IMR-90 (cell line): ENCODE measurements at regions not wholly inside any gene's neighbourhood (a gene's known extent, or its start where the extent isn't known, plus 50 kb on each side); places are given as distances from the start of the nearest gene placed in this dataset.

ENCODE experiments used
- ATAC-seq: fragments of 200-7000 bp; cut with Tn5 transposase; 2 replicates; pipeline ENCODE4 v1.9.1; 2020; ENCODE audit warnings: low read depth, mild to moderate bottlenecking, moderate library complexity
- BruUV-seq: library from RNA; stranded (reverse); fragments of 400-500 nt; replicated peaks from 2 replicates; lab custom pipeline; 2021; lab: Mats Ljungman, UMichigan
- CTCF ChIA-PET: fragments of 300-600 bp; formaldehyde crosslinking; extraction: SDS; loops from one replicate; lab custom pipeline; 2021; ENCODE audit warnings: antibody characterized with exemption; lab: Yijun Ruan, JAX
- POLR2A ChIA-PET: fragments of 300-600 bp; sonication (Branson Sonifier 250); formaldehyde crosslinking; loops from one replicate; lab custom pipeline; 2022; ENCODE audit warnings: antibody characterized with exemption; ENCODE audit not compliant: unreplicated experiment; lab: Charles Lee
- DNase-seq: peaks from one replicate; pipeline ENCODE4 v3.0.0; 2013
- H2AFZ ChIP-seq: replicated peaks from 2 replicates; pipeline ENCODE3; 2013; ENCODE audit warnings: low read length, mild to moderate bottlenecking; ENCODE audit not compliant: poor library complexity
- H2AK5ac ChIP-seq: 2 replicates; pipeline ENCODE4 v1.6.1; 2013; ENCODE audit warnings: low read depth, low read length, inconsistent platforms
- H2AK9ac ChIP-seq: replicated peaks from 2 replicates; pipeline ENCODE3; 2013; ENCODE audit warnings: mild to moderate bottlenecking, low read depth, low read length, moderate library complexity; ENCODE audit not compliant: poor library complexity
- H2BK120ac ChIP-seq: 2 replicates; pipeline ENCODE4 v1.6.1; 2013; ENCODE audit warnings: low read depth, low read length, inconsistent platforms
- H2BK15ac ChIP-seq: 3 replicates; pipeline ENCODE4 v1.6.1; 2013; ENCODE audit warnings: low read depth, low read length, inconsistent platforms
- H2BK20ac ChIP-seq: 2 replicates; pipeline ENCODE4 v1.6.1; 2013; ENCODE audit warnings: low read depth, mild to moderate bottlenecking, inconsistent platforms, low read length, moderate library complexity
- H2BK5ac ChIP-seq: 2 replicates; pipeline ENCODE4 v1.6.1; 2013; ENCODE audit warnings: mild to moderate bottlenecking, low read depth, low read length, inconsistent platforms; ENCODE audit not compliant: poor library complexity, severe bottlenecking
- H3K14ac ChIP-seq: replicated peaks from 2 replicates; pipeline ENCODE4 v1.6.1; 2013; ENCODE audit warnings: low read depth, low read length, inconsistent platforms
- H3K18ac ChIP-seq: 2 replicates; pipeline ENCODE4 v1.6.1; 2013; ENCODE audit warnings: low read depth, low read length, control low read depth
- H3K23ac ChIP-seq: 2 replicates; pipeline ENCODE4 v1.6.1; 2013; ENCODE audit warnings: low read depth, low read length, inconsistent platforms
- H3K27ac ChIP-seq: 2 replicates; pipeline ENCODE4 v1.5.1; 2013; ENCODE audit warnings: mild to moderate bottlenecking, control low read depth, low read length; ENCODE audit not compliant: insufficient read depth
- H3K27me3 ChIP-seq: 2 replicates; pipeline ENCODE4 v1.6.1; 2013; ENCODE audit warnings: low read length; ENCODE audit not compliant: control insufficient read depth, insufficient read depth
- H3K36me3 ChIP-seq: 2 replicates; pipeline ENCODE4 v1.6.1; 2013; ENCODE audit warnings: low read length, mixed read lengths; ENCODE audit not compliant: control insufficient read depth, insufficient read depth
- H3K4ac ChIP-seq: 2 replicates; pipeline ENCODE4 v1.6.1; 2013; ENCODE audit warnings: low read depth, low read length, inconsistent platforms
- H3K4me1 ChIP-seq: 2 replicates; pipeline ENCODE4 v1.6.1; 2013; ENCODE audit warnings: low read length, mixed read lengths; ENCODE audit not compliant: control insufficient read depth, insufficient read depth
- H3K4me2 ChIP-seq: 2 replicates; pipeline ENCODE4 v1.6.1; 2013; ENCODE audit warnings: low read depth, mild to moderate bottlenecking, control low read depth, low read length, moderate library complexity
- H3K4me3 ChIP-seq: 2 replicates; pipeline ENCODE4 v1.5.1; 2013; ENCODE audit warnings: low read depth, mild to moderate bottlenecking, control low read depth, low read length, moderate library complexity; ENCODE audit not compliant: insufficient read depth
- H3K56ac ChIP-seq: 2 replicates; pipeline ENCODE4 v1.6.1; 2013; ENCODE audit warnings: low read length, inconsistent platforms; ENCODE audit not compliant: insufficient read depth; ENCODE audit errors: extremely low read depth
- H3K79me1 ChIP-seq, 2 experiments: 2 replicates each; pipeline ENCODE4 v1.6.1; 2013; ENCODE audit warnings: low read length in 2 of 2, inconsistent platforms in 1 of 2, low read depth in 1 of 2
- H3K9ac ChIP-seq: 2 replicates; pipeline ENCODE4 v1.6.1; 2013; ENCODE audit warnings: low read depth, low read length, control low read depth
- H3K9me1 ChIP-seq: 2 replicates; pipeline ENCODE4 v1.6.1; 2013; ENCODE audit warnings: low read length, inconsistent platforms; ENCODE audit not compliant: insufficient read depth
- H3K9me3 ChIP-seq: 2 replicates; pipeline ENCODE4 v1.6.1; 2013; ENCODE audit warnings: low read length; ENCODE audit not compliant: control insufficient read depth, insufficient read depth
- H4K20me1 ChIP-seq: 2 replicates; pipeline ENCODE4 v1.6.1; 2013; ENCODE audit warnings: low read length, inconsistent platforms; ENCODE audit not compliant: insufficient read depth
- H4K5ac ChIP-seq: 2 replicates; pipeline ENCODE4 v1.6.1; 2013; ENCODE audit warnings: mild to moderate bottlenecking, low read depth, low read length, control low read depth
- H4K8ac ChIP-seq, 2 experiments: 2 replicates each; pipeline ENCODE4 v1.6.1; 2013; ENCODE audit warnings: low read depth in 2 of 2, low read length in 2 of 2, control low read depth in 1 of 2, inconsistent platforms in 1 of 2
- H4K91ac ChIP-seq: 2 replicates; pipeline ENCODE4 v1.6.1; 2013; ENCODE audit warnings: low read depth, low read length, inconsistent platforms; ENCODE audit not compliant: insufficient read depth
- BHLHE40 ChIP-seq: fragments of 150-350 bp; IDR thresholded peaks from 2 replicates; pipeline ENCODE4 v1.6.1; 2016; ENCODE audit warnings: mild to moderate bottlenecking, low read depth, low read length
- CEBPB ChIP-seq: IDR thresholded peaks from 2 replicates; pipeline ENCODE4 v1.6.1; 2012; ENCODE audit warnings: low read depth, low read length, improper control_type of control experiment
- CHD1 ChIP-seq: IDR thresholded peaks from 2 replicates; pipeline ENCODE4 v1.6.1; 2012; ENCODE audit warnings: low read depth, low read length, improper control_type of control experiment
- FOS ChIP-seq: fragments of 150-350 bp; IDR thresholded peaks from 2 replicates; pipeline ENCODE4 v1.6.1; 2016; ENCODE audit warnings: low read depth, low read length
- MAFK ChIP-seq: IDR thresholded peaks from 2 replicates; pipeline ENCODE4 v1.6.1; 2012; ENCODE audit warnings: low read depth, low read length, improper control_type of control experiment
- MAZ ChIP-seq: IDR thresholded peaks from 2 replicates; pipeline ENCODE4 v1.6.1; 2012; ENCODE audit warnings: low read depth, mild to moderate bottlenecking, low read length, improper control_type of control experiment, moderate library complexity, borderline replicate concordance
- MXI1 ChIP-seq: IDR thresholded peaks from 2 replicates; pipeline ENCODE4 v1.6.1; 2012; ENCODE audit warnings: low read depth, mild to moderate bottlenecking, low read length, moderate library complexity, borderline replicate concordance
- NFE2L2 ChIP-seq: fragments of 150-350 bp; IDR thresholded peaks from 2 replicates; pipeline ENCODE4 v1.6.1; 2016; ENCODE audit warnings: low read depth, mild to moderate bottlenecking, low read length
- POLR2A ChIP-seq: IDR thresholded peaks from 2 replicates; pipeline ENCODE4 v1.6.1; 2012; ENCODE audit warnings: mild to moderate bottlenecking, low read depth, low read length
- RAD21 ChIP-seq: IDR thresholded peaks from 2 replicates; pipeline ENCODE4 v1.6.1; 2012; ENCODE audit warnings: low read length, improper control_type of control experiment
- RCOR1 ChIP-seq: IDR thresholded peaks from 2 replicates; pipeline ENCODE4 v1.6.1; 2012; ENCODE audit warnings: mild to moderate bottlenecking, low read length, improper control_type of control experiment; ENCODE audit not compliant: insufficient replicate concordance
- RFX5 ChIP-seq: IDR thresholded peaks from 2 replicates; pipeline ENCODE4 v1.8.0; 2012; ENCODE audit warnings: low read depth, mild to moderate bottlenecking, low read length, moderate library complexity
- SMC3 ChIP-seq: fragments of 150-350 bp; IDR thresholded peaks from 2 replicates; pipeline ENCODE4 v1.6.1; 2016; ENCODE audit warnings: low read depth, mild to moderate bottlenecking, antibody characterized with exemption, low read length, moderate library complexity
- WGBS, 2 experiments: methylation state at CpG; one replicate each; pipeline versions ENCODE4 v1.1.5 to v1.1.7; 2013; ENCODE audit warnings: missing lambda C conversion rate in 2 of 2; ENCODE audit not compliant: insufficient read length in 1 of 2; ENCODE audit errors: extremely low coverage in 2 of 2; 5-methylcytosine and 5-hydroxymethylcytosine counted together
- dilution Hi-C: fragments of 300-500 bp; cut with HindIII; formaldehyde crosslinking; loops from one replicate; pipeline ENCODE4 v1.14.3; 2018; ENCODE audit warnings: low sequenced_read_pairs; ENCODE audit not compliant: unreplicated experiment
- in situ Hi-C: fragments of 300-500 bp; cut with MboI; formaldehyde crosslinking; loops from 3 replicates; pipeline ENCODE4 v1.14.3; 2019; ENCODE audit warnings: low sequenced_read_pairs, inconsistent platforms, mixed read lengths
- intact Hi-C: fragments of 100-400 bp; cut with micrococcal nuclease; formaldehyde crosslinking; loops from 2 replicates; pipeline ENCODE4 v1.10.0; 2022
- TF ChIP-seq, protein P1 (sequence below): conservative IDR thresholded peaks from 2 replicates; pipeline ENCODE4 v1.5.1; 2012; ENCODE audit warnings: mild to moderate bottlenecking, low read depth, low read length, improper control_type of control experiment
- TF ChIP-seq, protein P2 (sequence below): fragments of 150-350 bp; IDR thresholded peaks from 2 replicates; pipeline ENCODE4 v1.6.1; 2016; ENCODE audit warnings: low read depth, mild to moderate bottlenecking, low read length, moderate library complexity, borderline replicate concordance
- TF ChIP-seq, protein P3 (sequence below): fragments of 150-350 bp; IDR thresholded peaks from 2 replicates; pipeline ENCODE4 v1.6.1; 2017; ENCODE audit warnings: mild to moderate bottlenecking, antibody characterized with exemption, low read length, low read depth

GRCh38 chr5:152650413-152650812 is 245.3 kb upstream of the NMUR2 start:
- CTCF ChIA-PET, result interaction anchor here (0.5 kb wide), 2 partner anchors 472 to 761 kb away, joined by 3 to 8 read pairs; no protein-coding TSS in a partner anchor
- WGBS, 2 experiments, result no CpG with 5 or more reads among the region's 3 CpGs

More at GRCh38 chr5:152650413-152650812, 245.3 kb upstream of the NMUR2 start:
- no peak overlapping the region for H4K91ac ChIP-seq
- no peaks in the 10 kb centered on the region for H4K20me1 ChIP-seq
- no peak overlapping the region for H2AK5ac ChIP-seq
- H3K18ac ChIP-seq, result no peak overlapping the region
- no peak overlapping the region for H2BK20ac ChIP-seq
- no peak for ATAC-seq
- no peaks in the 10 kb centered on the region for H3K27me3 ChIP-seq
- dilution Hi-C loops, result no loop called here
- H3K9me3 ChIP-seq, result no peaks in the 10 kb centered on the region
- H4K5ac ChIP-seq, result no peak overlapping the region
- H3K4me3 ChIP-seq, result no peak overlapping the region
- H2BK15ac ChIP-seq, result no peak overlapping the region
- H3K56ac ChIP-seq, result no peak overlapping the region
- H3K9ac ChIP-seq, result no peak overlapping the region
- H2AK9ac ChIP-seq, result no peak overlapping the region
- H2BK5ac ChIP-seq, result no peak overlapping the region
- no TSS peak for BruUV-seq
- TF ChIP-seq MAZ (no peak), RFX5 (no peak), BHLHE40 (no peak), RCOR1 (no peak), SMC3 (no peak), MXI1 (no peak), RAD21 (no peak), CEBPB (no peak), NFE2L2 (no peak), FOS (no peak), MAFK (no peak), POLR2A (no peak), CHD1 (no peak)
- TF ChIP-seq, protein P1, sequence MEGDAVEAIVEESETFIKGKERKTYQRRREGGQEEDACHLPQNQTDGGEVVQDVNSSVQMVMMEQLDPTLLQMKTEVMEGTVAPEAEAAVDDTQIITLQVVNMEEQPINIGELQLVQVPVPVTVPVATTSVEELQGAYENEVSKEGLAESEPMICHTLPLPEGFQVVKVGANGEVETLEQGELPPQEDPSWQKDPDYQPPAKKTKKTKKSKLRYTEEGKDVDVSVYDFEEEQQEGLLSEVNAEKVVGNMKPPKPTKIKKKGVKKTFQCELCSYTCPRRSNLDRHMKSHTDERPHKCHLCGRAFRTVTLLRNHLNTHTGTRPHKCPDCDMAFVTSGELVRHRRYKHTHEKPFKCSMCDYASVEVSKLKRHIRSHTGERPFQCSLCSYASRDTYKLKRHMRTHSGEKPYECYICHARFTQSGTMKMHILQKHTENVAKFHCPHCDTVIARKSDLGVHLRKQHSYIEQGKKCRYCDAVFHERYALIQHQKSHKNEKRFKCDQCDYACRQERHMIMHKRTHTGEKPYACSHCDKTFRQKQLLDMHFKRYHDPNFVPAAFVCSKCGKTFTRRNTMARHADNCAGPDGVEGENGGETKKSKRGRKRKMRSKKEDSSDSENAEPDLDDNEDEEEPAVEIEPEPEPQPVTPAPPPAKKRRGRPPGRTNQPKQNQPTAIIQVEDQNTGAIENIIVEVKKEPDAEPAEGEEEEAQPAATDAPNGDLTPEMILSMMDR, result no peak
- TF ChIP-seq, protein P2, sequence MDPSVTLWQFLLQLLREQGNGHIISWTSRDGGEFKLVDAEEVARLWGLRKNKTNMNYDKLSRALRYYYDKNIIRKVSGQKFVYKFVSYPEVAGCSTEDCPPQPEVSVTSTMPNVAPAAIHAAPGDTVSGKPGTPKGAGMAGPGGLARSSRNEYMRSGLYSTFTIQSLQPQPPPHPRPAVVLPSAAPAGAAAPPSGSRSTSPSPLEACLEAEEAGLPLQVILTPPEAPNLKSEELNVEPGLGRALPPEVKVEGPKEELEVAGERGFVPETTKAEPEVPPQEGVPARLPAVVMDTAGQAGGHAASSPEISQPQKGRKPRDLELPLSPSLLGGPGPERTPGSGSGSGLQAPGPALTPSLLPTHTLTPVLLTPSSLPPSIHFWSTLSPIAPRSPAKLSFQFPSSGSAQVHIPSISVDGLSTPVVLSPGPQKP, result no peak
- TF ChIP-seq, protein P3, sequence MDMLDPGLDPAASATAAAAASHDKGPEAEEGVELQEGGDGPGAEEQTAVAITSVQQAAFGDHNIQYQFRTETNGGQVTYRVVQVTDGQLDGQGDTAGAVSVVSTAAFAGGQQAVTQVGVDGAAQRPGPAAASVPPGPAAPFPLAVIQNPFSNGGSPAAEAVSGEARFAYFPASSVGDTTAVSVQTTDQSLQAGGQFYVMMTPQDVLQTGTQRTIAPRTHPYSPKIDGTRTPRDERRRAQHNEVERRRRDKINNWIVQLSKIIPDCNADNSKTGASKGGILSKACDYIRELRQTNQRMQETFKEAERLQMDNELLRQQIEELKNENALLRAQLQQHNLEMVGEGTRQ, result no peak
- H4K8ac ChIP-seq, result no peak overlapping the region
- H3K79me1 ChIP-seq, result no peaks in the 10 kb centered on the region
- no peak overlapping the region for H3K27ac ChIP-seq
- H3K4ac ChIP-seq, result no peak overlapping the region
- H2AFZ ChIP-seq, result no peak overlapping the region
- H3K23ac ChIP-seq, result no peak overlapping the region
- DNase-seq, result no peak
- intact Hi-C loops, result no loop called here
- POLR2A ChIA-PET, result no interaction called here
- H3K14ac ChIP-seq, result no peak overlapping the region
- no peaks in the 10 kb centered on the region for H3K4me1 ChIP-seq
- in situ Hi-C loops, result no loop called here
- no peaks in the 10 kb centered on the region for H3K36me3 ChIP-seq
- H2BK120ac ChIP-seq, result no peak overlapping the region
- no peak overlapping the region for H3K4me2 ChIP-seq
- H3K9me1 ChIP-seq, result no peaks in the 10 kb centered on the region
